ENCODE measurements at regions not wholly inside any gene's neighbourhood (a gene's known extent, or its start where the extent isn't known, plus 50 kb on each side); places are given as distances from the start of the nearest gene placed in this dataset.

GRCh38 chr15:35813573-35813972, 267.6 kb upstream of the DPH6 start:
- H3K27ac ChIP-seq (ENCODE audit: low read depth, low read length), result no peak overlapping the region
- H4K20me1 ChIP-seq (ENCODE audit: insufficient read depth), result no peaks in the 10 kb centered on the region
- BruUV-seq (replicated peaks), result no TSS peak
- H3K4me3 ChIP-seq (replicated peaks in 1 of 2; ENCODE audit: low read depth in 1 of 2, low read length in 2 of 2), result no peak overlapping the region
- DNase-seq (ENCODE audit: low read depth, low spot score), result no peak
- intact Hi-C loops (cut with micrococcal nuclease), result no loop called here
- no peak overlapping the region for H3K9ac ChIP-seq (ENCODE audit: low read length)
- no peaks in the 10 kb centered on the region for H3K36me3 ChIP-seq (ENCODE audit: control insufficient read depth in 1 of 2, insufficient read depth in 2 of 2, low read length in 2 of 2)
- H3K27me3 ChIP-seq (ENCODE audit: insufficient read depth, low read length), result no peaks in the 10 kb centered on the region
- H3K4me2 ChIP-seq (ENCODE audit: low read length), result no peak overlapping the region
- CTCF ChIA-PET, result no interaction called here
- no peaks in the 10 kb centered on the region for H3K79me2 ChIP-seq (ENCODE audit: insufficient read depth, low read length)
- RAD21 ChIA-PET (ENCODE audit: low non-redundant PET in 1 of 2, low total read pairs in 2 of 2, uncharacterized antibody in 2 of 2, unreplicated experiment in 2 of 2), result no interaction called here
- H3K9me2 ChIP-seq (ENCODE audit: insufficient read depth), result no peaks in the 10 kb centered on the region
- H2AFZ ChIP-seq (ENCODE audit: low read depth, low read length, poor library complexity, severe bottlenecking), result no peak overlapping the region
- no peaks in the 10 kb centered on the region for H3K9me3 ChIP-seq (ENCODE audit: control insufficient read depth in 1 of 2, insufficient read depth in 1 of 2, low read depth in 1 of 2, low read length in 2 of 2)
- POLR2A ChIA-PET, result no interaction called here
- TF ChIP-seq ZNF274 (IDR thresholded peaks at IDR 0.05; ENCODE audit: low read depth, low read length) (no peak), MAX (IDR thresholded peaks at IDR 0.05) (no peak), CBX3 (IDR thresholded peaks at IDR 0.05; ENCODE audit: low read depth) (no peak), SIN3A (IDR thresholded peaks at IDR 0.05; ENCODE audit: low read depth) (no peak), FOSL1 (IDR thresholded peaks at IDR 0.05; ENCODE audit: low read depth) (no peak), JUND (IDR thresholded peaks at IDR 0.05) (no peak), ZFX (IDR thresholded peaks at IDR 0.05) (no peak), EGR1 (IDR thresholded peaks at IDR 0.05; ENCODE audit: low read depth) (no peak), POLR2AphosphoS5 (IDR thresholded peaks at IDR 0.05; ENCODE audit: low read depth, low read length) (no peak), EZH2 (IDR thresholded peaks at IDR 0.05) (no peak), RAD21 (IDR thresholded peaks at IDR 0.05; ENCODE audit: low read depth) (no peak), YY1 (IDR thresholded peaks at IDR 0.05; ENCODE audit: extremely low read depth, insufficient replicate concordance, low read depth, low read length) (no peak), ATF3 (IDR thresholded peaks at IDR 0.05) (no peak), SP1 (IDR thresholded peaks at IDR 0.05; ENCODE audit: low read depth) (no peak), SRF (IDR thresholded peaks at IDR 0.05; ENCODE audit: low read depth) (no peak)
- TF ChIP-seq, protein P1, sequence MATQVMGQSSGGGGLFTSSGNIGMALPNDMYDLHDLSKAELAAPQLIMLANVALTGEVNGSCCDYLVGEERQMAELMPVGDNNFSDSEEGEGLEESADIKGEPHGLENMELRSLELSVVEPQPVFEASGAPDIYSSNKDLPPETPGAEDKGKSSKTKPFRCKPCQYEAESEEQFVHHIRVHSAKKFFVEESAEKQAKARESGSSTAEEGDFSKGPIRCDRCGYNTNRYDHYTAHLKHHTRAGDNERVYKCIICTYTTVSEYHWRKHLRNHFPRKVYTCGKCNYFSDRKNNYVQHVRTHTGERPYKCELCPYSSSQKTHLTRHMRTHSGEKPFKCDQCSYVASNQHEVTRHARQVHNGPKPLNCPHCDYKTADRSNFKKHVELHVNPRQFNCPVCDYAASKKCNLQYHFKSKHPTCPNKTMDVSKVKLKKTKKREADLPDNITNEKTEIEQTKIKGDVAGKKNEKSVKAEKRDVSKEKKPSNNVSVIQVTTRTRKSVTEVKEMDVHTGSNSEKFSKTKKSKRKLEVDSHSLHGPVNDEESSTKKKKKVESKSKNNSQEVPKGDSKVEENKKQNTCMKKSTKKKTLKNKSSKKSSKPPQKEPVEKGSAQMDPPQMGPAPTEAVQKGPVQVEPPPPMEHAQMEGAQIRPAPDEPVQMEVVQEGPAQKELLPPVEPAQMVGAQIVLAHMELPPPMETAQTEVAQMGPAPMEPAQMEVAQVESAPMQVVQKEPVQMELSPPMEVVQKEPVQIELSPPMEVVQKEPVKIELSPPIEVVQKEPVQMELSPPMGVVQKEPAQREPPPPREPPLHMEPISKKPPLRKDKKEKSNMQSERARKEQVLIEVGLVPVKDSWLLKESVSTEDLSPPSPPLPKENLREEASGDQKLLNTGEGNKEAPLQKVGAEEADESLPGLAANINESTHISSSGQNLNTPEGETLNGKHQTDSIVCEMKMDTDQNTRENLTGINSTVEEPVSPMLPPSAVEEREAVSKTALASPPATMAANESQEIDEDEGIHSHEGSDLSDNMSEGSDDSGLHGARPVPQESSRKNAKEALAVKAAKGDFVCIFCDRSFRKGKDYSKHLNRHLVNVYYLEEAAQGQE (IDR thresholded peaks at IDR 0.05; ENCODE audit: low read depth), result no peak
- TF ChIP-seq, protein P2, sequence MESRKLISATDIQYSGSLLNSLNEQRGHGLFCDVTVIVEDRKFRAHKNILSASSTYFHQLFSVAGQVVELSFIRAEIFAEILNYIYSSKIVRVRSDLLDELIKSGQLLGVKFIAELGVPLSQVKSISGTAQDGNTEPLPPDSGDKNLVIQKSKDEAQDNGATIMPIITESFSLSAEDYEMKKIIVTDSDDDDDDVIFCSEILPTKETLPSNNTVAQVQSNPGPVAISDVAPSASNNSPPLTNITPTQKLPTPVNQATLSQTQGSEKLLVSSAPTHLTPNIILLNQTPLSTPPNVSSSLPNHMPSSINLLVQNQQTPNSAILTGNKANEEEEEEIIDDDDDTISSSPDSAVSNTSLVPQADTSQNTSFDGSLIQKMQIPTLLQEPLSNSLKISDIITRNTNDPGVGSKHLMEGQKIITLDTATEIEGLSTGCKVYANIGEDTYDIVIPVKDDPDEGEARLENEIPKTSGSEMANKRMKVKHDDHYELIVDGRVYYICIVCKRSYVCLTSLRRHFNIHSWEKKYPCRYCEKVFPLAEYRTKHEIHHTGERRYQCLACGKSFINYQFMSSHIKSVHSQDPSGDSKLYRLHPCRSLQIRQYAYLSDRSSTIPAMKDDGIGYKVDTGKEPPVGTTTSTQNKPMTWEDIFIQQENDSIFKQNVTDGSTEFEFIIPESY (IDR thresholded peaks at IDR 0.05; ENCODE audit: extremely low read depth, insufficient replicate concordance, low read length), result no peak
- no peak for ATAC-seq
- no peaks in the 10 kb centered on the region for H3K4me1 ChIP-seq (ENCODE audit: control insufficient read depth in 1 of 2, insufficient read depth in 2 of 2, low read length in 2 of 2)

Data from HCT116 (cell line).